Keratinocyte (primary cell): ENCODE measurements at regions not wholly inside any gene's neighbourhood (a gene's known extent, or its start where the extent isn't known, plus 50 kb on each side); places are given as distances from the start of the nearest gene placed in this dataset.
"Not testable (repeated sequence)": the region's sequence is repeated elsewhere in the genome, so short reads cannot be mapped to it uniquely, and the experiment has no call there.

Experiments
- CTCF ChIP-seq, 3 experiments: IDR thresholded peaks in 1 of 3; conservative IDR thresholded peaks in 1 of 3; optimal IDR thresholded peaks in 1 of 3; 2 replicates in 2 of 3; 3 replicates in 1 of 3; pipeline versions ENCODE3 to v1.5.1; 2011; ENCODE audit warnings: low read length in 3 of 3, mild to moderate bottlenecking in 3 of 3, moderate library complexity in 2 of 3, control low read depth in 1 of 3, inconsistent platforms in 1 of 3; ENCODE audit not compliant: insufficient read depth in 2 of 3; ENCODE audit errors: extremely low read depth in 1 of 3
- EZH2 ChIP-seq: IDR thresholded peaks from one replicate; pipeline ENCODE4 v1.6.1; 2012; ENCODE audit warnings: inconsistent platforms, mild to moderate bottlenecking, low read length, moderate library complexity

- TF ChIP-seq CTCF (optimal IDR thresholded peaks at IDR 0.05 in 1 of 3, IDR thresholded peaks at IDR 0.05 in 1 of 3, conservative IDR thresholded peaks at IDR 0.05 in 1 of 3; ENCODE audit: extremely low read depth in 1 of 3, insufficient read depth in 2 of 3, low read length in 3 of 3); EZH2: not testable (repeated sequence)
These were observed 131.2 kb upstream of the MALRD1 start for GRCh38 chr10:18917431-18917830.
